ENCODE measurements at regions not wholly inside any gene's neighbourhood (a gene's known extent, or its start where the extent isn't known, plus 50 kb on each side); places are given as distances from the start of the nearest gene placed in this dataset.

DNA sequence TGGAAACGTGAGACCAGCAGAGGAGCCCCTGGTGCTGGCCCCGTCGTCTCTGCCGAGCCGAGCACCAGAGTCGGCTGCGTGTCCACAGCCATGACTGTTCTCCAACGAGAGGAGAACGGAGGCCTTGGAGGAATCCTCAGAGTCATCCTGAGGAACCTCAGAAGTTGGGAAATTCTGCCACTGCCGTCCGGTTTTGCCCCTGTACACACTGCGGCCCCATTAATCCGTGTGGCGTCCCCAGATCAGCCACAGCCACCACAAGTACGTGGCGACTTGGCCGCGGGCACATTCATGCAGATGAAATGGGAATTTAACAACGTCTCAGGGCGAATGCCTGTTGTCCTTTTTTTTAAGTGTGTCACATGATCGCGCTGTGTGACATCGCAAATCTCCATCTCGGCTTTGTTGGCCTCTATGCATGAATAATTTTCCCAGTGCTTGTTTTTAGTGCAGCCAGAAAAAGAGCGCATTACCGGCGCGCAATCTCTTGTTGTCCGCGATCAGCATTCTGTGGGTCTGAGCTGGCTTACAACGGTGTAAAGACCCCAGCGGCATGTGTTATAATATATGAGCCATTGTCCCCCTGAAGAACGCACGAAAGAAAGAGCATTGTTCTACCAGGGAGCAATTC is 323.0 kb upstream of the IRX4 start:
- TF ChIP-seq, protein P1, sequence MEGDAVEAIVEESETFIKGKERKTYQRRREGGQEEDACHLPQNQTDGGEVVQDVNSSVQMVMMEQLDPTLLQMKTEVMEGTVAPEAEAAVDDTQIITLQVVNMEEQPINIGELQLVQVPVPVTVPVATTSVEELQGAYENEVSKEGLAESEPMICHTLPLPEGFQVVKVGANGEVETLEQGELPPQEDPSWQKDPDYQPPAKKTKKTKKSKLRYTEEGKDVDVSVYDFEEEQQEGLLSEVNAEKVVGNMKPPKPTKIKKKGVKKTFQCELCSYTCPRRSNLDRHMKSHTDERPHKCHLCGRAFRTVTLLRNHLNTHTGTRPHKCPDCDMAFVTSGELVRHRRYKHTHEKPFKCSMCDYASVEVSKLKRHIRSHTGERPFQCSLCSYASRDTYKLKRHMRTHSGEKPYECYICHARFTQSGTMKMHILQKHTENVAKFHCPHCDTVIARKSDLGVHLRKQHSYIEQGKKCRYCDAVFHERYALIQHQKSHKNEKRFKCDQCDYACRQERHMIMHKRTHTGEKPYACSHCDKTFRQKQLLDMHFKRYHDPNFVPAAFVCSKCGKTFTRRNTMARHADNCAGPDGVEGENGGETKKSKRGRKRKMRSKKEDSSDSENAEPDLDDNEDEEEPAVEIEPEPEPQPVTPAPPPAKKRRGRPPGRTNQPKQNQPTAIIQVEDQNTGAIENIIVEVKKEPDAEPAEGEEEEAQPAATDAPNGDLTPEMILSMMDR (IDR thresholded peaks at IDR 0.05), result no peak
- TF ChIP-seq POLR2A (IDR thresholded peaks at IDR 0.05), result no peak
- TF ChIP-seq POLR2AphosphoS5 (IDR thresholded peaks at IDR 0.05), result no peak
